HEK293 (cell line): ENCODE measurements at regions not wholly inside any gene's neighbourhood (a gene's known extent, or its start where the extent isn't known, plus 50 kb on each side); places are given as distances from the start of the nearest gene placed in this dataset.

Source experiments
- WT1 ChIP-seq: fragments of 450-650 bp; formaldehyde crosslinking; IDR thresholded peaks from 2 replicates; pipeline ENCODE4 v1.5.1; 2016; ENCODE audit warnings: missing biosample characterization, missing genetic modification characterization
- YY1 ChIP-seq: fragments of 450-650 bp; formaldehyde crosslinking; IDR thresholded peaks from 2 replicates; pipeline ENCODE4 v1.5.1; 2018; ENCODE audit warnings: missing biosample characterization, missing genetic modification characterization
- ZBTB1 ChIP-seq: fragments of 450-650 bp; formaldehyde crosslinking; IDR thresholded peaks from 2 replicates; pipeline ENCODE4 v1.5.1; 2016; ENCODE audit warnings: missing biosample characterization, missing genetic modification characterization
- ZNF146 ChIP-seq: fragments of 450-650 bp; formaldehyde crosslinking; IDR thresholded peaks from 2 replicates; pipeline ENCODE4 v1.5.1; 2016; ENCODE audit warnings: missing biosample characterization, missing genetic modification characterization
- ZNF311 ChIP-seq: fragments of 450-650 bp; formaldehyde crosslinking; IDR thresholded peaks from 2 replicates; pipeline ENCODE4 v1.5.1; 2017; ENCODE audit warnings: missing biosample characterization, missing genetic modification characterization, borderline replicate concordance
- ZNF561 ChIP-seq: fragments of 450-650 bp; IDR thresholded peaks from 2 replicates; pipeline ENCODE4 v1.5.1; 2018; ENCODE audit warnings: missing biosample characterization, missing genetic modification characterization, borderline replicate concordance

GRCh38 chr2:215797676-215798075 lies 215.7 kb downstream of the MREG start:
- TF ChIP-seq ZNF311 (tag by site-specific recombination) = no peak
- no peak for TF ChIP-seq ZBTB1 (tag by site-specific recombination)
- TF ChIP-seq ZNF146 (tag by site-specific recombination) = no peak
- no peak for TF ChIP-seq WT1 (tag by site-specific recombination)
- no peak for TF ChIP-seq YY1 (tag by site-specific recombination)
- no peak for TF ChIP-seq ZNF561 (tag by site-specific recombination)
